Uterus (tissue), 3 donors: ENCODE measurements at regions not wholly inside any gene's neighbourhood (a gene's known extent, or its start where the extent isn't known, plus 50 kb on each side); places are given as distances from the start of the nearest gene placed in this dataset.

Experiments
- DNase-seq, 2 donors: peaks; one replicate each; pipeline ENCODE4 v3.0.0-alpha.2; 2019 to 2020
- H3K27ac ChIP-seq, 2 donors: fragments of 200-600 bp; sonication (generic); 1 replicate in 1 of 2; 2 replicates in 1 of 2; pipeline ENCODE4 v1.5.1; 2016 to 2018
- H3K27me3 ChIP-seq, 2 donors: fragments of 200-600 bp; sonication (generic); one replicate each; pipeline ENCODE4 v1.5.1; 2018 to 2019; ENCODE audit warnings: control low read depth in 1 of 2
- H3K36me3 ChIP-seq, 2 donors: fragments of 200-600 bp; sonication (generic); one replicate each; pipeline ENCODE4 v1.5.1; 2019; ENCODE audit warnings: control low read depth in 1 of 2
- H3K4me1 ChIP-seq, 2 donors: fragments of 200-600 bp; sonication (generic); one replicate each; pipeline ENCODE4 v1.5.1; 2018 to 2019; ENCODE audit warnings: control low read depth in 1 of 2
- H3K4me3 ChIP-seq, 2 donors: fragments of 200-600 bp; sonication (generic); 1 replicate in 1 of 2; 2 replicates in 1 of 2; pipeline ENCODE4 v1.5.1; 2018 to 2019; ENCODE audit warnings: mild to moderate bottlenecking in 1 of 2
- H3K9me3 ChIP-seq, 2 donors: fragments of 200-600 bp; sonication (generic); one replicate each; pipeline ENCODE4 v1.5.1; 2019; ENCODE audit warnings: control low read depth in 1 of 2
- POLR2A ChIP-seq, 2 donors: fragments of 450-650 bp; IDR thresholded peaks; one replicate each; pipeline ENCODE4 v1.6.1; 2016; ENCODE audit warnings: antibody characterized with exemption in 2 of 2, mild to moderate bottlenecking in 1 of 2, moderate library complexity in 1 of 2
- intact Hi-C: fragments of 100-400 bp; cut with DNase I; formaldehyde crosslinking; loops from one replicate; pipeline ENCODE4 v1.15.1; 2023; ENCODE audit warnings: low total_unique reads
- TF ChIP-seq, protein P1 (sequence below), 4 experiments: fragments of 200-600 bp in 2 of 4; fragments of 450-650 bp in 2 of 4; sonication (generic) in 2 of 4; IDR thresholded peaks; one replicate each; pipeline ENCODE4 v1.5.1; 2016 to 2019; ENCODE audit warnings: antibody characterized with exemption in 4 of 4, mild to moderate bottlenecking in 2 of 4, moderate library complexity in 1 of 4
- donor health status: DM: yes; HTN: yes; CAD: no.

DNA sequence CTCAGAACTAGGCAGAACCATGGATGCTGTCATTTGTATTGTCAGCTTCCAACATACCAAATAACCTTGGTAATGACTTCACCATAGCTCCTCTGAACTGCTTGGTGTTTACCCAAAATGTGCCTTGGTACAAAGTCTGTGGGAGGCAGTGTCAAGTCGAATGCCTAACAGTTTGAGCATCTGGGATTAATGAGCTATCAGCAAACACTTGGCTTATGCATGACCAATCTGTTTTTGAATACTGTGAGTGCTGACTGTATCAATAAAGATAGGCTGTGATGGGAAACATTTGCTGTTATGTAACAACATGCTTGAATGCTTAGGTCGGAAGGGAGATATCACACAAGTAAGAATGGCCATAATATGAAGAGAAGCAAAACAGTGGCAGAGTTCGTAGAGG is 455.4 kb downstream of the CMPK2 start:
- TF ChIP-seq, protein P1, sequence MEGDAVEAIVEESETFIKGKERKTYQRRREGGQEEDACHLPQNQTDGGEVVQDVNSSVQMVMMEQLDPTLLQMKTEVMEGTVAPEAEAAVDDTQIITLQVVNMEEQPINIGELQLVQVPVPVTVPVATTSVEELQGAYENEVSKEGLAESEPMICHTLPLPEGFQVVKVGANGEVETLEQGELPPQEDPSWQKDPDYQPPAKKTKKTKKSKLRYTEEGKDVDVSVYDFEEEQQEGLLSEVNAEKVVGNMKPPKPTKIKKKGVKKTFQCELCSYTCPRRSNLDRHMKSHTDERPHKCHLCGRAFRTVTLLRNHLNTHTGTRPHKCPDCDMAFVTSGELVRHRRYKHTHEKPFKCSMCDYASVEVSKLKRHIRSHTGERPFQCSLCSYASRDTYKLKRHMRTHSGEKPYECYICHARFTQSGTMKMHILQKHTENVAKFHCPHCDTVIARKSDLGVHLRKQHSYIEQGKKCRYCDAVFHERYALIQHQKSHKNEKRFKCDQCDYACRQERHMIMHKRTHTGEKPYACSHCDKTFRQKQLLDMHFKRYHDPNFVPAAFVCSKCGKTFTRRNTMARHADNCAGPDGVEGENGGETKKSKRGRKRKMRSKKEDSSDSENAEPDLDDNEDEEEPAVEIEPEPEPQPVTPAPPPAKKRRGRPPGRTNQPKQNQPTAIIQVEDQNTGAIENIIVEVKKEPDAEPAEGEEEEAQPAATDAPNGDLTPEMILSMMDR (IDR thresholded peaks at IDR 0.05), result no peak
- TF ChIP-seq POLR2A (IDR thresholded peaks at IDR 0.05), result no peak
- Histone ChIP-seq H3K27ac (no peak overlapping the region), H3K4me3 (no peak overlapping the region), H3K36me3 (no peaks in the 10 kb centered on the region), H3K9me3 (no peaks in the 10 kb centered on the region), H3K4me1 (no peaks in the 10 kb centered on the region), H3K27me3 (no peaks in the 10 kb centered on the region)
- intact Hi-C loops, result no loop called here
- no peak for DNase-seq

DNA sequence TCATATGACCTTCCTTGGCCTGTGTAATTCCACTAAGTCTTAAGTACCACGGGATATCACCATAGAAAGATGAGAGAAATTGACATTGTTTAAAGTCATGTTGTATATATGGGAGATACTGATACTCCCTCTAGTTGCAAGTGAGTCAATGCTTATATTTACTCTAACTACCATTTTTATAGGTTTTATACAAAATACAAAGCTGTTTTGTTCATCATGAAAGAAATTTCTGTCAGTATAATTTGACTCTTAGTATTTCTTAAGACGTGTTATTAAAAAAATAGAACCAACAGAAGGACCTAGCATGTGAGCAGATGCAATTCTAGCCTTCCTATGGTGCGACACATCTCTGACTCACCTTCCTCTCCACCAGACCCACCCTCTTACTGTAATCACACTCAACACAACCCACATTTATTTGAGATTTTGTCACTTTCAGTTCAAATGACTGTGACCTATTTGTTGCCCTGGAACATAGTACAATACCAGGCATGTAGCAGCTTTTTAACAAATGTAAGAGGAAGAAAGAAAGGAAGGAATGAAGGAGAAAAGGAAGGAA is 453.1 kb downstream of the CMPK2 start:
- no peak for TF ChIP-seq POLR2A (IDR thresholded peaks at IDR 0.05)
- TF ChIP-seq, protein P1 (IDR thresholded peaks at IDR 0.05), result no peak
- H3K27me3 ChIP-seq, result no peaks in the 10 kb centered on the region
- intact Hi-C loops, result no loop called here
- H3K27ac ChIP-seq, result no peak overlapping the region
- no peaks in the 10 kb centered on the region for H3K9me3 ChIP-seq
- H3K4me1 ChIP-seq, result no peaks in the 10 kb centered on the region
- H3K4me3 ChIP-seq, result no peak overlapping the region
- no peaks in the 10 kb centered on the region for H3K36me3 ChIP-seq
- no peak for DNase-seq

DNA sequence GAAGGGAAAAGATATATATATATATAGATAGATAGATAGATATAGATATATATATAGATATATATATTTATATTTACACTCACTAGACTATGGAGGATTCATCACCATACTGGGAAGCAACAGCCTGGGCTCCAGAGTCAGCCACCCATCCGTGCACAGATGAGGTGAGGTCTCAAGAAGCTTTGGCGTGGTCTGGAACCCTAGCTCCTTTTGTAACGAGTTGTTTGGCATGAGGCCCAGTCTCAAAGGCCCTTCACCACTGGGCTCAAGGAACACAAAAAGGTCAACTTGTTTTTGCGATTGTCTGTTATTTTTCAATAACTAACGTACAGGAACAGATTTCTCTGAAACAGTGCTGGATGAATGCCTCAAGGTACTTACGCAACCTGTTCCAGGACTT is 448.7 kb downstream of the CMPK2 start:
- Histone ChIP-seq H3K36me3 (no peaks in the 10 kb centered on the region), H3K27me3 (no peaks in the 10 kb centered on the region), H3K4me1 (no peaks in the 10 kb centered on the region), H3K27ac (no peak overlapping the region), H3K9me3 (no peaks in the 10 kb centered on the region), H3K4me3 (no peak overlapping the region)
- TF ChIP-seq POLR2A (IDR thresholded peaks at IDR 0.05), result no peak
- TF ChIP-seq, protein P1 (IDR thresholded peaks at IDR 0.05), result no peak
- no peak for DNase-seq
- intact Hi-C loops, result no loop called here

GRCh38 chr2:6418291-6418690 is 447.4 kb downstream of the CMPK2 start:
- H3K27me3 ChIP-seq, result no peaks in the 10 kb centered on the region
- H3K4me3 ChIP-seq, result no peak overlapping the region
- TF ChIP-seq, protein P1 (IDR thresholded peaks at IDR 0.05), result no peak
- TF ChIP-seq POLR2A (IDR thresholded peaks at IDR 0.05), result no peak
- no peak overlapping the region for H3K27ac ChIP-seq
- intact Hi-C loops, result no loop called here
- H3K36me3 ChIP-seq, result no peaks in the 10 kb centered on the region
- DNase-seq, result no peak
- H3K4me1 ChIP-seq, result no peaks in the 10 kb centered on the region
- no peaks in the 10 kb centered on the region for H3K9me3 ChIP-seq

GRCh38 chr2:6421138-6421730 is 444.5 kb downstream of the CMPK2 start:
- DNase-seq, result no peak
- TF ChIP-seq POLR2A (IDR thresholded peaks at IDR 0.05), result no peak
- TF ChIP-seq, protein P1 (IDR thresholded peaks at IDR 0.05), result no peak
- no peaks in the 10 kb centered on the region for H3K27me3 ChIP-seq
- no peaks in the 10 kb centered on the region for H3K9me3 ChIP-seq
- no peaks in the 10 kb centered on the region for H3K4me1 ChIP-seq
- no peak overlapping the region for H3K27ac ChIP-seq
- intact Hi-C loops, result no loop called here
- H3K36me3 ChIP-seq, result no peaks in the 10 kb centered on the region
- no peak overlapping the region for H3K4me3 ChIP-seq
